Skin epidermis (tissue), 12 donors: ENCODE measurements at regions not wholly inside any gene's neighbourhood (a gene's known extent, or its start where the extent isn't known, plus 50 kb on each side); places are given as distances from the start of the nearest gene placed in this dataset.
"Not testable (repeated sequence)": the region's sequence is repeated elsewhere in the genome, so short reads cannot be mapped to it uniquely, and the experiment has no call there.

Source experiments
- H3K27ac ChIP-seq, 21 experiments: fragments of 200-600 bp; sonication (generic) in 11 of 21; one replicate each; pipeline ENCODE4 v1.5.0; 2020; ENCODE audit warnings: mild to moderate bottlenecking in 3 of 21, inconsistent platforms in 2 of 21, moderate library complexity in 2 of 21
- H3K4me3 ChIP-seq, 7 experiments: fragments of 200-600 bp; sonication (generic) in 2 of 7; one replicate each; pipeline ENCODE4 v1.5.0; 2020; ENCODE audit warnings: inconsistent platforms in 2 of 7, mild to moderate bottlenecking in 2 of 7, moderate library complexity in 1 of 7

GRCh38 chr4:83213640-83214039 is 71.0 kb downstream of the COQ2 start:
- H3K27ac ChIP-seq, result peak overlapping the region in 1 of 21 experiments; percentile 24
- H3K4me3 ChIP-seq, result no peak overlapping the region

GRCh38 chr4:83212041-83212851 is 72.4 kb downstream of the COQ2 start:
- Histone ChIP-seq H3K27ac (peak overlapping the region in 9 of 21 experiments; percentile 8 to 69 (median 30)), H3K4me3 (no peak overlapping the region)

GRCh38 chr4:83209419-83209818 is 75.2 kb downstream of the COQ2 start:
- Histone ChIP-seq H3K27ac (no peak overlapping the region), H3K4me3 (no peak overlapping the region)

- Histone ChIP-seq H3K4me3 (no peak overlapping the region), H3K27ac (no peak overlapping the region)
Measured at GRCh38 chr4:83208371-83209365, 75.9 kb downstream of the COQ2 start.

GRCh38 chr4:83207497-83208101 is 77.0 kb downstream of the COQ2 start:
- H3K27ac ChIP-seq, result no peak overlapping the region
- no peak overlapping the region for H3K4me3 ChIP-seq

- H3K27ac ChIP-seq, result no peak overlapping the region
Measured at GRCh38 chr4:83205760-83206159, 78.8 kb downstream of the COQ2 start.

GRCh38 chr4:83204731-83205130 is 79.9 kb downstream of the COQ2 start:
- Histone ChIP-seq H3K4me3 (no peak overlapping the region), H3K27ac (no peak overlapping the region)

More at GRCh38 chr4:83205760-83206159, 78.8 kb downstream of the COQ2 start:
- H3K4me3 ChIP-seq, result no peak overlapping the region

- Histone ChIP-seq H3K27ac (no peak overlapping the region), H3K4me3 (no peak overlapping the region)
Measured at GRCh38 chr4:83201761-83202160, 82.8 kb downstream of the COQ2 start.

GRCh38 chr4:83197555-83198235 is 83.2 kb upstream of the PLAC8 start:
- Histone ChIP-seq H3K27ac (peak overlapping the region in 1 of 21 experiments; percentile 4), H3K4me3 (no peak overlapping the region)

GRCh38 chr4:83196921-83197320 is 82.4 kb upstream of the PLAC8 start:
- H3K4me3 ChIP-seq, result no peak overlapping the region
- H3K27ac ChIP-seq, result peak overlapping the region in 1 of 21 experiments; percentile 4

- no peak overlapping the region for H3K27ac ChIP-seq
- H3K4me3 ChIP-seq, result no peak overlapping the region
Measured at GRCh38 chr4:83195269-83195668, 80.7 kb upstream of the PLAC8 start.

- H3K27ac ChIP-seq, H3K4me3 ChIP-seq: not testable (repeated sequence)
Measured at GRCh38 chr4:83194588-83194987, 80.1 kb upstream of the PLAC8 start.

GRCh38 chr4:83192634-83193033 is 78.1 kb upstream of the PLAC8 start:
- no peak overlapping the region for H3K27ac ChIP-seq
- no peak overlapping the region for H3K4me3 ChIP-seq

GRCh38 chr4:83191026-83191425 is 76.5 kb upstream of the PLAC8 start:
- Histone ChIP-seq H3K4me3 (no peak overlapping the region), H3K27ac (no peak overlapping the region)

- Histone ChIP-seq H3K27ac (no peak overlapping the region), H3K4me3 (no peak overlapping the region)
Measured at GRCh38 chr4:83189631-83190136, 75.2 kb upstream of the PLAC8 start.

- Histone ChIP-seq H3K4me3 (no peak overlapping the region), H3K27ac (no peak overlapping the region)
Measured at GRCh38 chr4:83180431-83180968, 66.0 kb upstream of the PLAC8 start.

GRCh38 chr4:83179205-83179604 is 64.7 kb upstream of the PLAC8 start:
- Histone ChIP-seq H3K27ac (no peak overlapping the region), H3K4me3 (no peak overlapping the region)

- Histone ChIP-seq H3K4me3 (no peak overlapping the region), H3K27ac (no peak overlapping the region)
Measured at GRCh38 chr4:83178029-83178428, 63.5 kb upstream of the PLAC8 start.

GRCh38 chr4:83177182-83177581 is 62.7 kb upstream of the PLAC8 start:
- Histone ChIP-seq H3K27ac (no peak overlapping the region), H3K4me3 (no peak overlapping the region)
